Ishikawa (cell line): ENCODE measurements at regions not wholly inside any gene's neighbourhood (a gene's known extent, or its start where the extent isn't known, plus 50 kb on each side); places are given as distances from the start of the nearest gene placed in this dataset.

Source experiments
- EGR1 ChIP-seq: IDR thresholded peaks from 2 replicates; pipeline ENCODE4 v1.6.1; 2012
- FOXM1 ChIP-seq: IDR thresholded peaks from 2 replicates; pipeline ENCODE4 v1.6.1; 2012; ENCODE audit warnings: low read depth, borderline replicate concordance
- REST ChIP-seq: IDR thresholded peaks from 2 replicates; pipeline ENCODE4 v1.6.1; 2012; ENCODE audit warnings: low read depth, mild to moderate bottlenecking
- TAF1 ChIP-seq: IDR thresholded peaks from 2 replicates; pipeline ENCODE4 v1.6.1; 2012; ENCODE audit warnings: low read depth, mild to moderate bottlenecking
- TCF12 ChIP-seq: IDR thresholded peaks from 2 replicates; pipeline ENCODE4 v1.6.1; 2012; ENCODE audit warnings: low read depth
- YY1 ChIP-seq: IDR thresholded peaks from 2 replicates; pipeline ENCODE4 v1.6.1; 2012; ENCODE audit warnings: low read depth
- TF ChIP-seq, protein P1 (sequence below): IDR thresholded peaks from 2 replicates; pipeline ENCODE4 v1.6.1; 2012

DNA sequence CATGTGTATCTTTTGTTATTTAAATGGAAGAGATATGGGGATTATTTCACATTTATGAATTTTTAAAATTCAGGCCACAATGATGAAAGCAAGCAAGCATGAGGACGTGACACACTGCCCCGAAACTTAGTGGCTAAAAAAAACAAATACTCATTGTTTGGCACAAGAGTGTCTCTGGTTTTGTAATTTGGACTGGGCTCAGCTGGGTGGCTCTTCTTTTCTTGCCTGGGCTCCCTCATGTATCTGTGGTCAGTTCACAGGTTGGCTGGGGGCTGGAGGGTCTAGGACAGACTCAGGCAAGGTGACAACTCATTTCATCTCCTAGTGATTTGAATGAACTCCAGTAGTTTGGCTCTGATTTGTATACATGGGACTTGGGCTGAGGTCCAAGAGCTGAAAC, 238.4 kb upstream of the PRKX start:
- TF ChIP-seq YY1, result no peak
- TF ChIP-seq, protein P1, sequence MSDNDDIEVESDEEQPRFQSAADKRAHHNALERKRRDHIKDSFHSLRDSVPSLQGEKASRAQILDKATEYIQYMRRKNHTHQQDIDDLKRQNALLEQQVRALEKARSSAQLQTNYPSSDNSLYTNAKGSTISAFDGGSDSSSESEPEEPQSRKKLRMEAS, result no peak
- no peak for TF ChIP-seq TCF12
- TF ChIP-seq FOXM1, result no peak
- no peak for TF ChIP-seq TAF1
- TF ChIP-seq EGR1, result no peak
- no peak for TF ChIP-seq REST
